ENCODE measurements at regions not wholly inside any gene's neighbourhood (a gene's known extent, or its start where the extent isn't known, plus 50 kb on each side); places are given as distances from the start of the nearest gene placed in this dataset.

GRCh38 chr5:79182141-79182540 lies 53.8 kb upstream of the JMY start:
- Histone ChIP-seq H3K9me3 (no peaks in the 10 kb centered on the region), H3K27me3 (no peaks in the 10 kb centered on the region), H3K4me3 (no peak overlapping the region), H3K27ac (replicated peaks in 1 of 4) (peak overlapping the region; percentile 38 to 65 (median 55)), H3K4me1 (peaks cover 5 to 40% (median 35%) of the 10 kb centered on the region in 4 donors), H3K36me3 (no peaks in the 10 kb centered on the region)
- TF ChIP-seq CTCF (IDR thresholded peaks at IDR 0.05), result no peak
- no peak for TF ChIP-seq EP300 (IDR thresholded peaks at IDR 0.05)
- TF ChIP-seq POLR2A (IDR thresholded peaks at IDR 0.05; ENCODE audit: low read depth), result no peak
- TF ChIP-seq POLR2AphosphoS5 (IDR thresholded peaks at IDR 0.05), result no peak
- intact Hi-C loops (cut with DNase I), result no loop called here
- no peak for DNase-seq (ENCODE audit: extremely low spot score)

- no peak for TF ChIP-seq CTCF (IDR thresholded peaks at IDR 0.05)
- TF ChIP-seq EP300 (IDR thresholded peaks at IDR 0.05), result no peak
- TF ChIP-seq POLR2A (IDR thresholded peaks at IDR 0.05; ENCODE audit: low read depth), result no peak
- TF ChIP-seq POLR2AphosphoS5 (IDR thresholded peaks at IDR 0.05), result no peak
- no peaks in the 10 kb centered on the region for H3K9me3 ChIP-seq
- 84% methylated on average over 5 of the region's 5 CpGs for WGBS
- intact Hi-C loops (cut with DNase I), result no loop called here
- no peaks in the 10 kb centered on the region for H3K27me3 ChIP-seq
- DNase-seq (ENCODE audit: extremely low spot score), result no peak
- no peak overlapping the region for H3K4me3 ChIP-seq
- H3K4me1 ChIP-seq, result peaks cover 5 to 40% (median 35%) of the 10 kb centered on the region in 4 donors
- no peaks in the 10 kb centered on the region for H3K36me3 ChIP-seq
- H3K27ac ChIP-seq (replicated peaks in 1 of 4), result peak overlapping the region in 2 of 4 donors; percentile 1 to 16
These were observed 52.9 kb upstream of the JMY start for GRCh38 chr5:79183011-79183410.

GRCh38 chr5:79183617-79184016 lies 52.3 kb upstream of the JMY start:
- peaks cover 5 to 40% (median 35%) of the 10 kb centered on the region in 4 donors for H3K4me1 ChIP-seq
- H3K36me3 ChIP-seq, result no peaks in the 10 kb centered on the region
- no peak for TF ChIP-seq CTCF (IDR thresholded peaks at IDR 0.05)
- no peak for TF ChIP-seq POLR2AphosphoS5 (IDR thresholded peaks at IDR 0.05)
- no peak for TF ChIP-seq POLR2A (IDR thresholded peaks at IDR 0.05; ENCODE audit: low read depth)
- no peak for DNase-seq (ENCODE audit: extremely low spot score)
- H3K9me3 ChIP-seq, result no peaks in the 10 kb centered on the region
- intact Hi-C loops (cut with DNase I), result no loop called here
- WGBS, result 31% methylated on average over 1 of the region's 1 CpG
- no peak overlapping the region for H3K4me3 ChIP-seq
- no peaks in the 10 kb centered on the region for H3K27me3 ChIP-seq
- peak overlapping the region in 2 of 4 donors; percentile 1 to 16 for H3K27ac ChIP-seq (replicated peaks in 1 of 4)

- Histone ChIP-seq H3K36me3 (no peaks in the 10 kb centered on the region), H3K9me3 (no peaks in the 10 kb centered on the region), H3K4me3 (no peak overlapping the region), H3K27ac (replicated peaks in 1 of 4) (peak overlapping the region; percentile 44 to 74 (median 64)), H3K4me1 (peaks cover 5 to 46% (median 45%) of the 10 kb centered on the region in 4 donors), H3K27me3 (no peaks in the 10 kb centered on the region)
- DNase-seq (ENCODE audit: extremely low spot score), result no peak
- no peak for TF ChIP-seq EP300 (IDR thresholded peaks at IDR 0.05)
- TF ChIP-seq POLR2AphosphoS5 (IDR thresholded peaks at IDR 0.05), result no peak
- no peak for TF ChIP-seq POLR2A (IDR thresholded peaks at IDR 0.05; ENCODE audit: low read depth)
- TF ChIP-seq CTCF (IDR thresholded peaks at IDR 0.05), result no peak
- intact Hi-C loops (cut with DNase I), result no loop called here
- 51% methylated on average over 2 of the region's 2 CpGs for WGBS
These were observed 49.9 kb upstream of the JMY start for GRCh38 chr5:79186021-79186420.
